Glomerular endothelial cell (primary cell): ENCODE measurements at regions not wholly inside any gene's neighbourhood (a gene's known extent, or its start where the extent isn't known, plus 50 kb on each side); places are given as distances from the start of the nearest gene placed in this dataset.
"Not testable (repeated sequence)": the region's sequence is repeated elsewhere in the genome, so short reads cannot be mapped to it uniquely, and the experiment has no call there.

ENCODE experiments used
- DNase-seq: peaks from one replicate; pipeline ENCODE4 v3.0.0-alpha.2; 2011; ENCODE audit warnings: low read depth, low spot score; ENCODE audit errors: extremely low read depth

DNA sequence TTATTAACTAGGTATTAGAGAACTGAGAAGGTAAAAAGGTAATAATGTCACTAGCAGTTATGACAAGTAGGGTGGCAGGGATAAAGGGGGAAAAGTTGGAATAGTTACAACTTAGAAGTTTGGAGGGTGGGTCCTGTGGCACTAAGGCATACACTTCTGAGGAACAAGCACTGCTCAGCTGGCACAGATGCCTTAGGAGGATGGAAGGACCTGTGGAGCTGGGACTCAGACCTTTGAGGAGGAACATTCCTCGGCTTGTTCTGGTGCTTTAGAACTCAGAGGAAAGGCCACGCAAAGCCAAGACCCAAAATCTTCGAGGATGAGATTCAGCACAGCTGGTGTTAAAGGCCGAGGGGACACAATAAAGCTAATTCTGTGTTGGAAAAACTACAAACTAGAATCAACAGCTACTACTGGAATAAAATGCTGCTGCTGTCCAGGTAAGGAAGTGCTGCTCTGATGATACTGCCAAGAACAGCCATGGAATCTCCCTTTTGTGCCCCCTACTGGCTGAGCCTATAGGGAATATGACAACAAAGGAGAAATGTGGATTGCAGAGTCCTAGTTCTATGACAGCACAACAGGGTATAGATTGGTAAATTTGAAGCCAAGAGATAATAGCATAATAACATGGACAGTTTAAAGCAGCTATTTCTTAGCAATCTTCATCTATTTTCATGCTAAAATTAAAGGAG is 126.7 kb downstream of the SLC25A46 start:
- no peak for DNase-seq

DNA sequence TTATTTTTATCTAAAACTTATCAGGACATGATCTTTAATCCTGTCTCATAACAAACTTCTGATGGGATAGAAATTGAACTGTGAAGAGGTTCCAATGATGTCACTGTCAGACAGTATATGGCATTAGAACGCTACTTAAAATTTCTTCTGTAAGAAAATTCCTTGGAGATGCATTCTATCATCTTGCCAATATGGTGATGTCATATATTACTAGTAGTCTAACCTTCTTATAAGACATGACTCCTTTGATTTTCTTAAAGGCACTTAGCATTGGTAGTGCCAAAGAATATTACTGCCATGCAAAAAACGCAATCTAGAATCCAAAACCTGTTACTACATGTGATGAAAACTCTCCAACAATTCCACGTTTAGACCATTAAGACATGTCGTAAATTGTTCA is 131.1 kb downstream of the SLC25A46 start:
- no peak for DNase-seq

DNA sequence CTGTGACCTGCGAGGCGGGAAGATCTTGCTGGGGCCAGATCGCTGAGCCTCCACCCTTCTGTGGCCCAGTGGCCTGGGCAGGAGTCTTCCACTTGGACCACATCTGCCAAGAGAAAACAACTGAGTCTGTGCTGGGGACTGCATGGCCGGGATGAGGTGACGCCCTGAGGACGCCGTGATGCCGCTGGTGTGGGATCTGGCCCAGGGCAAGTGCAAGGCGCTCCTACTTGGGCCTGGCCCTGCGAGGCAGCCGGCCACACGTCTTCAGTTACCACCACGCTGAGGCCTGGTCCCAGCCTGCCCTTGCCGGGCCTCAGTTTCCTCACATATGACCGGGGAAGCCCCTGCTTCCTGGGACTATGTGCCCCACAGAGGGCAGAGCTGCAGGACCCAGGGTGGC is 133.4 kb downstream of the SLC25A46 start:
- DNase-seq, result no peak

DNA sequence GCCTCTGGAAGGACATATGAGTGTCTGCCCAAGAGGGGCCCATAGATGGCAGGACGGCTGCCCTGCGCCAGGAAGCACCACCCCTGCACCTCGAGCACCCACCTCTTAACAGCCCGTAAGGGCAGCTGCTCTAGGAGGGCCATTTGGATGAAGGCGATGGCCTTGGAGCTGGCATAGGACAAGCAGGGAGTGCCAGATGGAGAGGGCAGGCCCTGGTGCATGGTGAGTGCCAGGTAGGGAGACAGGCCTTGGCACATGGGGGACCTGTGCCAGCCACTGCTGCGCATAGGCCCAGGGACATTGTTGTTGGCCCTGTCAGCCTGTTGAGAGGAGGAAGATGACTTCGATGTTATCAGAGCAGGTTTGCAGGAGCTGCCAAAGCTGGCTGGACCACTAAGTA is 134.2 kb downstream of the SLC25A46 start:
- DNase-seq, result no peak

DNA sequence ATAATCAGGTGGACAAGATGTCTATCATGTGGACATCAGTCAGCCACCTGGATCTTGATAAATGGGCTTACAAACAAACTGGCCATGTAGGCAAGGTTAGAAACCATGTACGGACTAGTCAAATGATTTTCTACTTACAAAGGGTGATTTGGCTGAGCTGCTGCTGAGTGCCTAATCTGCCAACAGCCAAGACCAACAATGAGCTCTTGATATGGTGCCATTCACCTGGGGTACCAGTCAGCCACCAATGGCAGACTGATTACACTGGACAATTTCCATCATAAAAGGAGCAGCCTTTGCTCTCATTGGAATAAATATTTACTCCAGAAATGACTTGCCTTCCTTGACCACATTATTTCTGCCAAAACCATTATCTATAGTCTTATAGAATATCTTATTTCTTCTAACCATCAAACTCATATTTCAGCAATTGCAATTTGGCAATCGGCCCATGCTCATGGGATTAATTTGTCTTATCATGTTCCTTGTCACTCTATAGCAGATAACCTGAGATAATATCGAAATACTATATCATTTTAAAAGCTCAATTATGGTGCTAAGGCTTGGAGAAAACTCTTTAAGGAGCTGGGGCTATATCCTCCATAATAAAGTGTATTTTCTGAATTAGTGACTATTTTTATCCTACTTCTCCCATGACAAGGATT is 135.1 kb downstream of the SLC25A46 start:
- DNase-seq, result no peak

DNA sequence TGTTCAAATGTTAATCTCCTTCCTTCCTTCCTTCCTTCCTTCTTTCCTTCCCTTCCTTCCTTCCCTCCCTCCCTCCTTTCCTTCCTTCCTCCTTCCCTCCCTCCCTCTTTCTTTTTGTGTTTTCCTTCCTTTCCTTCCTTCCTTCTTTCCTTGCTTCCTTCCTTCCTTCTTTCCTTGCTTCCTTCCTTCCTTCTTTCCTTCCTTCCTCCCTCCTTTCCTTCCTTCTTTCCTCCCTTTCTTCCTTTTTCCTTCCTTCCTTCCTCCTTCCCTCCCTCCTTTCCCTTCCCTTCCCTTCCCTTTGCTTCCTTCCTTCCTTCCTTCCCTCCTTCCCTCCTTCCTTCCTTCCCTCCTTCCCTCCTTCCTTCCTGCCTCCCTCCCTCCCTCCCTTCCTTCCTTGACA is 136.3 kb downstream of the SLC25A46 start:
- not testable (repeated sequence) for DNase-seq

DNA sequence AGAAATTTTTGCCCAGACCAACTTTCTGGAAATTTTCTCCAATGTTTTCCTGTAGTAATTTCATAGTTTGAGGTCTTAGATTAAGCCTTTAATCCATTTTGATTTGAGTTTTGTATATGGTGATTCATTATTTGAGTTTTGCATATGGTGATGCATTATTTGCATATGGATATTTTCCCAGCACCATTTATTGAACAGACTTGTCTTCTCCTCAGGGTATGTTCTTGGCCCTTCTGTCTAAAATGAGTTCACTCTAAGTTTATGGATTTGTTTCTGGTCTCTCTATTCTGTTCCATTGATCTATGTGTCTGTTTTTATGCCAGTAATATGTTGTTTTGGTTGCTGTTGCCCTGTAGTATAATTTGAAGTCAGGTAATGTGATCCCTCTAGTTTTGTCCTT is 139.3 kb downstream of the SLC25A46 start:
- no peak for DNase-seq

DNA sequence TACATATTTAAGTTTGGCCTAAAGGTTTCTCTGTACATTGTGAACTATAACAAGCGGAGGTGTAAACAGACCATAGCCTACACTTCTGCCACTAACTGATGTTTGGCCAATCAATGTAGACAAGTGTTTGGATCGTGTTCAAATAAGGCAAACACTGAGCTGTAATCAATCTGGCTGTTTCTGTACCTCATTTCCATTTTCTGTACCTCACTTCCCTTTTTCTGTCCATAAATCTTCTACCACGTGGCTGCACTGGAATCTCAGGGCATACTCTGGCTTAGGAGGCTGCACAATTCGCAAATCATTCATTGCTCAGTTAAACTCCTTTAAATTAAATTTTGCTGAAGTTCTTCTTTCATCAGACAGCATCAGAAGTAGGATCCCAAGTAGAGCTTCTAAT is 140.9 kb downstream of the SLC25A46 start:
- DNase-seq, result no peak

DNA sequence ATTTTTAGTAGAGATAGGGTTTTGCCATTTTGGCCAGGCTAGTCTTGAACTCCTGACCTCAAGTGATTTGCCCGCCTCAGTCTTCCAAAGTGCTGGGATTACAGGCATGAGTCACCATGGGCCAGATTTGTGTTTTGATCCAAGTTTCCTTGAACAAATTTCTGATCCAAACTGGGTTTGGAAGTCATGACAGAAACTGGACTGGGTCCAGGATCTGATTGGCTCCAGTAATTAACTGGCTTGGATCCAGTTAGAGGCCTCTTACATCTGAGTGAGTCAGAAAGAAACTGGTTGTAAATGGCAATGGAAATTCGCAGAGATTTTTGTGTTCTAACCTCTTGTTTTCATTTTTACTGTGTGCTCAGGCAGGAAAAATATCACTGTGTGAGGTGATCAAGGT is 141.6 kb downstream of the SLC25A46 start:
- no peak for DNase-seq

DNA sequence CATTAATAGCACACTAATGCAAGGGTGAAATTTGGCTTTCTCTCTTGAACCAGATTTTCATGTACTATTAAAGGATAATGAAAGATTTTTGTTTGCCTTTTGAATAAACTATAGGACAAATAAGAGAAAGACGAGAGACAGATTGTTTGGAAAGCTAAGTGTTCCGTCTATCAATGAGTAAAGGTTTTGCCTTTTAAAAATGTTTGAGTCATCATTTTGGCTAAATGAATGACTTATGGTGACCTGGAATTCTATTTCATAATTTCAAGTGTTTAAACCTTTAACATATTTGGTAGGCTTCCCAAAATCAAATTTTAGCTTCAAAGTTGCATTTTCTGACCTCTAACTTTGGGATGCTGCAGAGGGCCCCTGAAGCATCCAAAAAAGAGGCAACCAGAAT is 145.2 kb downstream of the SLC25A46 start:
- DNase-seq, result no peak

DNA sequence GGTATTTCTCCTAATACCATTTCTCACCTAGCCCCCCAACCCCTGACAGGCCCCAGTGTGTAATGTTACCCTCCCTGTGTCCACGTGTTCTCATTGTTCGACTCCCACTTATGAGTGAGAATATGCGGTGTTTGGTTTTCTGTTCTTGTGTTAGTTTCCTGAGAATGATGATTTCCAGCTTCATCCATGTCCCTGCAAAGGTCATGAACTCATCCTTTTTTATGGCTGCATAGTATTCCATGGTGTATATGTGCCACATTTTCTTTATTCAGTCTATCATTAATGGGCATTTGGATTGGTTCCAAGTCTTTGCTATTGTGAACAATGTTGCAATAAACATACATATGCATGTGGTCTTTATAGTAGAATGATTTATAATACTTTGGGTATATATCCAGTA is 148.4 kb downstream of the SLC25A46 start:
- not testable (repeated sequence) for DNase-seq

DNA sequence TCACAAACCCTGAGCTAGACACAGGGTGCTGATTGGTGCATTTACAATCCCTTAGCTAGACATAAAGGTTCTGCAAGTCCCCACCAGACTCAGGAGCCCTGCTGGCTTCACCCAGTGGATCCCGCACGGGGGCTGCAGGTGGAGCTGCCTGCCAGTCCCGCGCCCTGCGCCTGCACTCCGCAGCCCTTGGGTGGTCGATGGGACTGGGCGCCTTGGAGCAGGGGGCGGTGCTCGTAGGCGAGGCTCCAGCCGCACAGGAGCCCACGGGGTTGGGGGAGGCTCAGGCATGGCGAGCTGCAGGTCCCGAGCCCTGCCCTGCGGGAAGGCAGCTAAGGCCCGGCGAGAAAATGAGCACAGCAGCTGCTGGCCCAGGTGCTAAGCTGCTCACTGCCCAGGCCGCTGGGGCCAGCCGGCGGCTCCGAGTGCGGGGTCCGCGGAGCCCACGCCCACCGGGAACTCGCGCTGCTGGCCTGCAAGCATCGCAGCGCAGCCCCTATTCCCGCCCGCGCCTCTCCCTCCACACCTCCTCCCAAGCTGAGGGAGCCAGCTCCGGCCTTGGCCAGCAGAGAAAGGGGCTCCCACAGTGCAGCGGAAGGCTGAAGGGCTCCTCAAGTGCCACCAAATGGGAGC is 155.2 kb downstream of the SLC25A46 start:
- not testable (repeated sequence) for DNase-seq

DNA sequence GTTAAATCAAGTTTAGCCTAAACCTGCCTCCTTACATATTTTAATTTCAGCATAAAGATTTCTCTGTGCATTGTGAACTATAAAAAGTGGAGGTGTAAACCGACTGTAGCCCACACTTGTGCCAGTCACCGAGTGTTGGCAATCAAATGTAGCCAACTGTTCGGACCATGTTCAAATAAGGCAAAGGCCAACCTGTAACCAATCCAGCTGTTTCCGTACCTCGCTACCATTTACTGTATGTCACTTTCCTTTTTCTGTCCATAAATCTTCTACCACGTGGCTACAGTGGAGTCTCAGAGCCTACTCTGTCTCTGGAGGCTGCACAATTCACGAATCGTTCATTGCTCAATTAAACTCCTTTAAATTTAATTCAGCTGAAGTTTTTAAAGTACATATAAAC is 156.0 kb downstream of the SLC25A46 start:
- DNase-seq, result no peak

DNA sequence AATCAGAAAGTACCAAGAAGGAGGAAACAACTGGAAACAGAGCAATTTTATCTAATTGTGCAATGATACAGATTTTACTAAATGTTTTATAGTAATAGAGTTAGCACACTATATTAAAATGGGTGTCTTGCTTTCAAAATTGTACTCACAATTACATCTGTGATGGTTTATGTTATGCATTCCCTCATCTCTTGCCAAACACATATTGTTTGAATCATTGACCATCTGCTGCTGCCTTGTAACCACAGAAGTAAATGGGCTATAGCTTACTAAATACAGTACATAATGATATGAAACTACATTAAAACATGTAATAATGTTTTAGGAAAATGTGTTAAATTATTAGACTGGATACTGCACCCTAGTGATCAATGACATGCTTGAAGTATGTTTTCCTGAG is 158.1 kb downstream of the SLC25A46 start:
- DNase-seq, result no peak

DNA sequence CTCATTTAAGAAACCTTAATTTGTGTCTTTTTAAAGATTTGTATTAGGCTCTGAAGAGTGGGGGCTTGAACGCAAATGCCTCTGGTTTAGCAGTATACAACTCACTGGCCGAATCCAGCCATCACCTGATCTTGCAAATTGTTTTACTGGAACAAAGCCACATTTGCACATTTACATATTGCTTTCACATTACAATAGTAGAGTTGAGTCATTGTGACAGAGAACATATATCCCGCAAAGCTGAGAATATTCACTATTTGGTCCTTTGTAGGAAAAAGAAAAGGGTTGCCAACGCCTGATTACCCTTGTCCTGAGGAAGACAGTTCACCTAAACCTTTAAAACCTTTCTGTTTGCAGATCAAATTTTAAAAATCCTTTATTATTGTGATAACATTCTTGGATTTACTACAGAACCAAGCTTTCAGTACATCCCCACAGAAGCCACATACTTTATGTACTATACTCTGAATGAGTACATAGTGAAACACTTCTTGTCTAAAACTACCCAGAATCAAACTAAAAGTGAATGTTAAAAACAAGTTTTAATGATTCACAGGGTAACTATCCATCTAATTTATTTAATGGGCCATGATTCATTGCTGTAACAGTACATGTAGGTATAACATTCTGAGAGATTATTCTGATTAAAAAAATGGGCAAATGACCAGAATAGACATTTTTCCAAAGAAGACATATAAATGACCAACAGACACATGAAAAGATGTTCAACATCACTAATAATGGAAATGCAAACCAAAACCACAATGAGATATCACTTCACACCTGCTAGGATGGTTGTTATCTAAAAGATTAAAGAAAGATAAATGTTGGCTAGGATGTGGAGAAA is 161.0 kb downstream of the SLC25A46 start:
- DNase-seq, result no peak

DNA sequence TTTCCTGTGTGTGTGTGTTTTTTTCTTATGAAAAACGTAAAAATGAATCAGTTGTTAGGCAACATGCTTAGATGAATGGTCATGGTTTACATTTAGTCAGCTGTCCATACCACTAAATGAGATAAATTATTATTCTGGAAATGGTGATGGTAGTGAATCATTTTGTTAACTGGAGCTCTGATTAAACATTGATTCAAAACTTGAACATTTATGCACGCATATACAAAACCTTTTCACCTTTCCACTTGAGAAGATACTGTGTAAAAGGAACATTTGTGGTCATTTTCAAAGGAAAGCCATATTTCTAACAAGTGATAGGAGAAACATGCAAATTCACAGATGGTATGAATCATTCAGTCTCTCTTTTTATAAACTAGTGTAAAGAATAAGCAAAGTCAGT is 162.0 kb downstream of the SLC25A46 start:
- no peak for DNase-seq

DNA sequence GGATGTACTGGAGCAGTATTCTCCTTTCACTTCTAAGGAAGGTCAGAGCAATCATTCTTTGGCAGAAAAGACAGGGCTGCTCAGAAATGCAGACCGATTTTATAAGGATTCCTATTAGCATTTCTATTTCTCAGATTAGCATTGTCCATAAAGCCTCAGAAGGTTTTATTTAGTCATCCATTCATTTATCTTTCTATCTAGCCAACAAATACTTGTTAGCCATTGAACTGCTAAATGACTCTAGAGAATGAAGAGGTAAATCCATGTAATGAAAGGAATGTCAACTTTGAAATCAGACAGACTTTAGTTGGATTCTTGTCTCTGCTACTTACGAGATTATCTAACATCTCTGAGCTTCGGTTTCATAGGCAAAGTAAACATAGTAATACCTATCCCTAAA is 165.2 kb downstream of the SLC25A46 start:
- no peak for DNase-seq

DNA sequence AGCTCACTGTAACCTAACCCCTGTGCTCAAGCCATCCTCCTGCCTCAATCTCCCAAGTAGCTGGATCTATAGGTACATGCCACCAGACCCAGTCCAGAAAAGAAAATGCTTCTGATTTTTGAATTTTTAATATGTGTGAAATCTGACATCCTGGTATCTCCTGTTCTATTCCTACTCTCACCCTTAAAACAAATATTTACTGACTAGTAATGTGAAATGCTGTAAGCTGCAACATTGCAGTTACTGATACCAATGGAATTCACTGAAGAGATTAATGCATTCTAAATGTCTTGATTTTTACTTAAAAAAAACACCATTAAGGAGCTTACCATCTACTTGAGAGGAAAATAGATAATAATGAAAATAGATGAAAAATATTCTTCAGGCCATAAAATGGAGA is 162.7 kb upstream of the TSLP start:
- DNase-seq, result no peak

DNA sequence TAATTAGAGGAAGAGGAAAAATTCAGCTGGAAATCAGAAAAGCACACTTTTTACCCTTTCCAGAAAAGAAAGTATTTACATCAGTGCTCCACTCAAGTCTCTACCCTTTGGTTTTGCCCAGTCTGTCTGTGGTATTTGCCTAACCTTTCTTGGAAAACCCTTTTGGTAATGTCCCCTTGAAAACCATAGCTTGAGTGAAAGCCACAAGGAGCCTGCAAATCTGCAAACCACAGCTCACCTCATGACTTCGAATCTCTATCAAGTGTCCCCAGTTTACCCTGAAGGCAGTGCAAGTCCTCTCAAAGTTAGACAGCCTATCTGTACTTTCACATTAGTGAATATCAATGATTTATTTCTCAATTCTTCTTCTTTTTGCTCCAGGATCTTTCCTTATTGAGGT is 162.1 kb upstream of the TSLP start:
- no peak for DNase-seq

DNA sequence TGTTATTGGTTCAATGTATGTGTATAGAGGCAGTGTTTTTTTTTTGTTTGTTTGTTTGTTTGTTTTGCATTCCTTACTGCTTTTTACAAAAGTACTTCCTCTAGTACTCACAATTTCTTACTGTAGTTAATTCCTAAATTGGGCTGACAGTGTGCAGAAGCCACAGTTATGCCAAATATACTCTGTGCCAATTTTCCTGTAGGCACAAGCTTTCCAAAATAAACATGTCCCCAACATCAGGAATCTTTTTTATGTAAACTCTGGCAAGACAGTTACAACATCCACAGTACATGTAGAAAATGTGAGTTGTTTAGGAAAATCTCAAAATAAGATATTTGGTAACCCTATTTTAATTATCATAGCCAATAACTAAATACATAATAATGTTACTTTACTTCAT is 161.6 kb upstream of the TSLP start:
- no peak for DNase-seq

DNA sequence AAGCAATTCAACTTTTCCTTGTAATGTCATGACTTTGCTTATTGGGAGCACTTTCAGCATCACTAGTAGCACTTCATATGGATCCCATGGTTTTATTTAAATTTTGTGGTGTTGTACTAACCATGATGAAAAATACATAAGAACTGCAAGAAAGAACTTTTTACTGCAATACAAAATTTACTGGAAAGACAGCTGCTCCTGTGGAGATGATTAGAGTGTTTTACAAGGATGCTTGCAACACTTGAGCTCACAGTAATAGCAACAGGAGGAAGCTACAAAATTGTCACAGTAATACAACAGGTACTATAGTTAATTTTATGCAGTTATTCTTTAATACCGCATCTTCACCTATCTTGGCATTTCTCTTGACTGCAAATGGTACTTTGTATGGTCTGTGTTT is 158.3 kb upstream of the TSLP start:
- no peak for DNase-seq
